HepG2 (cell line): ENCODE measurements at regions not wholly inside any gene's neighbourhood (a gene's known extent, or its start where the extent isn't known, plus 50 kb on each side); places are given as distances from the start of the nearest gene placed in this dataset.

Experiments
- ATAC-seq: fragments of 200-7000 bp; cut with Tn5 transposase; 3 replicates; pipeline ENCODE4 v1.9.1; 2020; ENCODE audit warnings: mild to moderate bottlenecking, moderate library complexity
- BruUV-seq: library from RNA; stranded (reverse); fragments of 400-500 nt; replicated peaks from 2 replicates; lab custom pipeline; 2021; lab: Mats Ljungman, UMichigan
- CTCF ChIA-PET: fragments of 300-600 bp; formaldehyde crosslinking; extraction: SDS; loops from one replicate; lab custom pipeline; 2021; ENCODE audit warnings: low total read pairs, inconsistent platforms, low intra/inter-chr PET ratio; lab: Yijun Ruan, JAX
- POLR2A ChIA-PET: fragments of 350-600 bp; sonication (Branson Sonifier 250); formaldehyde crosslinking; loops from one replicate; lab custom pipeline; 2020; ENCODE audit warnings: antibody characterized with exemption, inconsistent platforms; lab: Yijun Ruan, JAX
- DNase-seq: peaks from one replicate; pipeline ENCODE4 v3.0.0-alpha.2; 2015; ENCODE audit warnings: low spot score
- FAIRE-seq: peaks from 3 replicates; lab custom pipeline; 2011; peaks lifted over from hg19 to GRCh38; lab: Jason Lieb, UNC
- H2AFZ ChIP-seq: one replicate; pipeline ENCODE4 v1.6.1; 2011; ENCODE audit warnings: low read length, inconsistent platforms
- H3K27ac ChIP-seq: fragments of 300-600 bp; 3 replicates; pipeline ENCODE4 v1.8.0; 2011; ENCODE audit warnings: mixed run types, mild to moderate bottlenecking, mixed read lengths, low read length, inconsistent platforms; ENCODE audit not compliant: insufficient read depth; ENCODE audit errors: extremely low read length
- H3K27me3 ChIP-seq, 2 experiments: fragments of 200-600 bp in 1 of 2; 2 replicates in 1 of 2; 3 replicates in 1 of 2; pipeline versions ENCODE4 v1.6.0 to v1.8.0; 2011; ENCODE audit warnings: low read length in 2 of 2, mild to moderate bottlenecking in 2 of 2, moderate library complexity in 2 of 2, inconsistent platforms in 1 of 2; ENCODE audit not compliant: insufficient read depth in 2 of 2, control insufficient read depth in 1 of 2
- H3K36me3 ChIP-seq, 2 experiments: fragments of 200-600 bp in 1 of 2; replicated peaks in 1 of 2; 2 replicates in 1 of 2; 3 replicates in 1 of 2; pipeline versions ENCODE4 v1.5.1 to v1.8.0; 2011; ENCODE audit warnings: low read length in 2 of 2, inconsistent platforms in 1 of 2; ENCODE audit not compliant: insufficient read depth in 2 of 2, control insufficient read depth in 1 of 2
- H3K4me1 ChIP-seq: 2 replicates; pipeline ENCODE4 v1.5.1; 2012; ENCODE audit warnings: low read length, inconsistent platforms; ENCODE audit not compliant: insufficient read depth
- H3K4me2 ChIP-seq: 2 replicates; pipeline ENCODE4 v1.6.0; 2011; ENCODE audit warnings: low read depth, low read length, inconsistent platforms
- H3K4me3 ChIP-seq, 3 experiments: fragments of 200-600 bp in 1 of 3; sonication (generic), shearing (Covaris generic) in 1 of 3; replicated peaks in 1 of 3; 2 replicates each; pipeline ENCODE4 v1.5.1; 2011 to 2016; ENCODE audit warnings: low read length in 3 of 3, inconsistent platforms in 2 of 3, low read depth in 2 of 3, mild to moderate bottlenecking in 2 of 3, control low read depth in 1 of 3, mixed read lengths in 1 of 3; ENCODE audit not compliant: insufficient read depth in 1 of 3
- H3K79me2 ChIP-seq: one replicate; pipeline ENCODE4 v1.6.1; 2011; ENCODE audit warnings: low read length, inconsistent platforms; ENCODE audit not compliant: insufficient read depth
- H3K9ac ChIP-seq: 2 replicates; pipeline ENCODE4 v1.6.0; 2011; ENCODE audit warnings: mild to moderate bottlenecking, low read depth, low read length, inconsistent platforms; ENCODE audit not compliant: insufficient read depth
- H3K9me3 ChIP-seq: 2 replicates; pipeline ENCODE4 v1.5.1; 2012; ENCODE audit warnings: mild to moderate bottlenecking, low read length
- H4K20me1 ChIP-seq: 2 replicates; pipeline ENCODE4 v1.6.0; 2011; ENCODE audit warnings: inconsistent platforms, mild to moderate bottlenecking, low read length, moderate library complexity; ENCODE audit not compliant: insufficient read depth
- CREB1 ChIP-seq, 2 experiments: fragments of 450-650 bp in 1 of 2; IDR thresholded peaks; 2 replicates each; pipeline ENCODE4 v1.6.1; 2016 to 2017; ENCODE audit warnings: control low read depth in 1 of 2, mild to moderate bottlenecking in 1 of 2, missing compliant biosample characterization in 1 of 2, missing genetic modification characterization in 1 of 2
- ELF3 ChIP-seq: IDR thresholded peaks from 2 replicates; pipeline ENCODE4 v1.6.1; 2016; ENCODE audit warnings: missing genetic modification reagents, missing compliant biosample characterization
- HOXA9 ChIP-seq: sonication (generic); formaldehyde crosslinking; IDR thresholded peaks from 2 replicates; pipeline ENCODE4 v1.8.1; 2022; ENCODE audit warnings: missing genetic modification reagents, mild to moderate bottlenecking, moderate library complexity, borderline replicate concordance
- KLF12 ChIP-seq: sonication (generic); formaldehyde crosslinking; IDR thresholded peaks from 2 replicates; pipeline ENCODE4 v1.4.0; 2020; ENCODE audit warnings: missing genetic modification reagents, borderline replicate concordance
- RBFOX2 ChIP-seq: fragments of 200-400 bp; formaldehyde crosslinking; IDR thresholded peaks from 2 replicates; pipeline ENCODE4 v1.6.1; 2017; ENCODE audit warnings: low read depth, mild to moderate bottlenecking, low read length
- SATB2 ChIP-seq: sonication (generic); formaldehyde crosslinking; IDR thresholded peaks from 2 replicates; pipeline ENCODE4 v1.5.0; 2020; ENCODE audit warnings: missing genetic modification reagents
- TCF7 ChIP-seq: sonication (generic); IDR thresholded peaks from 2 replicates; pipeline ENCODE4 v1.6.1; 2016; ENCODE audit warnings: antibody characterized with exemption, low read depth
- ZFP1 ChIP-seq: IDR thresholded peaks from 2 replicates; pipeline ENCODE4 v1.6.1; 2016
- ZNF224 ChIP-seq: sonication (generic); formaldehyde crosslinking; IDR thresholded peaks from 2 replicates; pipeline ENCODE4 v1.5.0; 2020; ENCODE audit warnings: mild to moderate bottlenecking, missing genetic modification reagents
- ZNF788 ChIP-seq: sonication (generic); formaldehyde crosslinking; IDR thresholded peaks from 2 replicates; pipeline ENCODE4 v1.5.0; 2020; ENCODE audit warnings: mild to moderate bottlenecking, missing genetic modification reagents, borderline replicate concordance
- ZNF83 ChIP-seq: sonication (generic); formaldehyde crosslinking; IDR thresholded peaks from 2 replicates; pipeline ENCODE4 v1.4.0; 2020; ENCODE audit warnings: missing genetic modification reagents, mild to moderate bottlenecking, borderline replicate concordance
- WGBS: methylation state at CpG from one replicate; pipeline ENCODE4 v1.1.6; 2017; ENCODE audit warnings: low lambda C conversion rate; 5-methylcytosine and 5-hydroxymethylcytosine counted together
- in situ Hi-C: cut with HindIII; loops from 2 replicates; pipeline ENCODE4 v1.10.0; 2017; ENCODE audit warnings: low pct_unique_long_range_greater_than_20kb; ENCODE audit not compliant: extremely low pct_ligation_motif_present
- intact Hi-C: fragments of 100-400 bp; cut with micrococcal nuclease; formaldehyde crosslinking; loops from one replicate; pipeline ENCODE4 v1.10.0; 2022; ENCODE audit not compliant: unreplicated experiment
- TF ChIP-seq, protein P1 (sequence below): IDR thresholded peaks from 2 replicates; pipeline ENCODE4 v1.6.1; 2012; ENCODE audit warnings: low read length, improper control_type of control experiment
- TF ChIP-seq, protein P2 (sequence below): sonication (generic); formaldehyde crosslinking; IDR thresholded peaks from 2 replicates; pipeline ENCODE4 v1.5.1; 2020; ENCODE audit warnings: mild to moderate bottlenecking, missing genetic modification reagents, moderate library complexity
- TF ChIP-seq, protein P3 (sequence below): sonication (generic); formaldehyde crosslinking; IDR thresholded peaks from 2 replicates; pipeline ENCODE4 v1.5.0; 2020; ENCODE audit warnings: missing genetic modification reagents, mild to moderate bottlenecking, borderline replicate concordance

DNA sequence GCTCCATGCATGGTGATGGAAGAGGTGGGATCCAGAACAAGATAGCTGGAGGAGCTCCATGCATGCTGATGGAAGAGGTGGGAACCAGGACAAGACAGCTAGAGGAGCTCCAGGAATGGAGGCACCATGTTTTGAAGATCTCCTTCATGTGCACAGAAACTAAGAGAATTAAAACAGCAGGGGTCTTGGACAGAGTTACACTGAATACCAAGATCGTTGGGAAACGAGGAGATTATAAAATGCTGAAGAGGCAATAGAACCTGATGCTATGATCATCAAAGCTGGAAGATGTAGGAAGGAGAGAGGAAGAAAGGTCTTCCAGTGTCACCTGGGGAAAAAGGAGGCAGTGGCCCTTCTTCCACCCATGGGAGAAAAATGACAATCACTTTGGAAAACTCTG lies 193.6 kb upstream of the PFKP start:
- DNase-seq, result no peak
- Histone ChIP-seq H3K9me3 (no peaks in the 10 kb centered on the region), H2AFZ (no peak overlapping the region), H3K9ac (no peak overlapping the region), H3K4me2 (no peak overlapping the region), H4K20me1 (no peaks in the 10 kb centered on the region), H3K27ac (no peak overlapping the region), H3K79me2 (no peaks in the 10 kb centered on the region), H3K4me3 (no peak overlapping the region), H3K4me1 (no peaks in the 10 kb centered on the region), H3K36me3 (no peaks in the 10 kb centered on the region), H3K27me3 (peaks cover 0 to under 1% of the 10 kb centered on the region in 2 experiments; a peak in 2 of 5 replicates)
- ChIA-PET CTCF (no interaction called here), POLR2A (no interaction called here)
- no peak for ATAC-seq
- intact Hi-C loops (no loop called here), in situ Hi-C loops (no loop called here)
- FAIRE-seq, result no peak
- WGBS, result 0% methylated on average over 2 of the region's 2 CpGs
- no TSS peak for BruUV-seq
- no peak for TF ChIP-seq RBFOX2
- no peak for TF ChIP-seq SATB2 (CRISPR knock-in tag)
- TF ChIP-seq, protein P1, sequence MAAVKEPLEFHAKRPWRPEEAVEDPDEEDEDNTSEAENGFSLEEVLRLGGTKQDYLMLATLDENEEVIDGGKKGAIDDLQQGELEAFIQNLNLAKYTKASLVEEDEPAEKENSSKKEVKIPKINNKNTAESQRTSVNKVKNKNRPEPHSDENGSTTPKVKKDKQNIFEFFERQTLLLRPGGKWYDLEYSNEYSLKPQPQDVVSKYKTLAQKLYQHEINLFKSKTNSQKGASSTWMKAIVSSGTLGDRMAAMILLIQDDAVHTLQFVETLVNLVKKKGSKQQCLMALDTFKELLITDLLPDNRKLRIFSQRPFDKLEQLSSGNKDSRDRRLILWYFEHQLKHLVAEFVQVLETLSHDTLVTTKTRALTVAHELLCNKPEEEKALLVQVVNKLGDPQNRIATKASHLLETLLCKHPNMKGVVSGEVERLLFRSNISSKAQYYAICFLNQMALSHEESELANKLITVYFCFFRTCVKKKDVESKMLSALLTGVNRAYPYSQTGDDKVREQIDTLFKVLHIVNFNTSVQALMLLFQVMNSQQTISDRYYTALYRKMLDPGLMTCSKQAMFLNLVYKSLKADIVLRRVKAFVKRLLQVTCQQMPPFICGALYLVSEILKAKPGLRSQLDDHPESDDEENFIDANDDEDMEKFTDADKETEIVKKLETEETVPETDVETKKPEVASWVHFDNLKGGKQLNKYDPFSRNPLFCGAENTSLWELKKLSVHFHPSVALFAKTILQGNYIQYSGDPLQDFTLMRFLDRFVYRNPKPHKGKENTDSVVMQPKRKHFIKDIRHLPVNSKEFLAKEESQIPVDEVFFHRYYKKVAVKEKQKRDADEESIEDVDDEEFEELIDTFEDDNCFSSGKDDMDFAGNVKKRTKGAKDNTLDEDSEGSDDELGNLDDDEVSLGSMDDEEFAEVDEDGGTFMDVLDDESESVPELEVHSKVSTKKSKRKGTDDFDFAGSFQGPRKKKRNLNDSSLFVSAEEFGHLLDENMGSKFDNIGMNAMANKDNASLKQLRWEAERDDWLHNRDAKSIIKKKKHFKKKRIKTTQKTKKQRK, result no peak
- no peak for TF ChIP-seq ZFP1 (CRISPR knock-in tag)
- TF ChIP-seq KLF12 (CRISPR knock-in tag), result no peak

DNA sequence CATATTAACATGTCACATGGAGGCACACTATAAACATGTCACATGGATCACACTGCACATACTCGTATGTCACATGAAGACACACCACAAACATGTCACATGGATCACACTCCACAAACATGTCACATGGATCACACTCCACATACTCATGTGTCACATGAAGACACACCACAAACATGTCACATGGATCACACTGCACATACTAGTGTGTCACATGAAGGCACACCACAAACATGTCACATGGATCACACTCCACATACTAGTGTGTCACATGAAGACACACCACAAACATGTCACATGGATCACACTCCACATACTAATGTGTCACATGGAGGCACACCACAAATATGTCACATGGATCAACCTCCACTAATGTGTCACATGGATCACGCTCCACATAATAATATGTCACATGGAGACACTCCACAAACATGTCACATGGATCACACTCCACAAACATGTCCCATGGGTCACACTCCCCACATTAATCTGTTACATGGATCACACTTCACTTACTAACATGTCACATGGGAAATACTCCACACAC lies 195.6 kb upstream of the PFKP start:
- Histone ChIP-seq H3K27ac (no peak overlapping the region), H4K20me1 (no peaks in the 10 kb centered on the region), H3K4me3 (no peak overlapping the region), H2AFZ (no peak overlapping the region), H3K27me3 (peaks cover 0 to 4% of the 10 kb centered on the region in 2 experiments; a peak in 3 of 5 replicates), H3K9me3 (no peaks in the 10 kb centered on the region), H3K9ac (no peak overlapping the region), H3K4me2 (no peak overlapping the region), H3K79me2 (no peaks in the 10 kb centered on the region), H3K4me1 (no peaks in the 10 kb centered on the region), H3K36me3 (no peaks in the 10 kb centered on the region)
- BruUV-seq, result no TSS peak
- POLR2A ChIA-PET, result no interaction called here
- 0% methylated on average over 2 of the region's 2 CpGs for WGBS
- no peak for FAIRE-seq
- DNase-seq, result no peak
- intact Hi-C loops (no loop called here), in situ Hi-C loops (no loop called here)
- CTCF ChIA-PET, result no interaction called here
- ATAC-seq, result no peak
- TF ChIP-seq TCF7 (no peak), ZNF83 (CRISPR knock-in tag) (no peak), CREB1 (IDR thresholded peaks at IDR 0.05) (peak; percentile 17; the same call in 1 of the 2 replicates), CREB1 (CRISPR knock-in tag; IDR thresholded peaks at IDR 0.05) (no peak), ZNF224 (CRISPR knock-in tag) (no peak), ELF3 (CRISPR knock-in tag) (no peak), HOXA9 (CRISPR knock-in tag) (no peak), ZNF788 (CRISPR knock-in tag) (no peak)
- TF ChIP-seq, protein P2, sequence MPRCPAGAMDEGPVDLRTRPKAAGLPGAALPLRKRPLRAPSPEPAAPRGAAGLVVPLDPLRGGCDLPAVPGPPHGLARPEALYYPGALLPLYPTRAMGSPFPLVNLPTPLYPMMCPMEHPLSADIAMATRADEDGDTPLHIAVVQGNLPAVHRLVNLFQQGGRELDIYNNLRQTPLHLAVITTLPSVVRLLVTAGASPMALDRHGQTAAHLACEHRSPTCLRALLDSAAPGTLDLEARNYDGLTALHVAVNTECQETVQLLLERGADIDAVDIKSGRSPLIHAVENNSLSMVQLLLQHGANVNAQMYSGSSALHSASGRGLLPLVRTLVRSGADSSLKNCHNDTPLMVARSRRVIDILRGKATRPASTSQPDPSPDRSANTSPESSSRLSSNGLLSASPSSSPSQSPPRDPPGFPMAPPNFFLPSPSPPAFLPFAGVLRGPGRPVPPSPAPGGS (CRISPR knock-in tag), result no peak
- TF ChIP-seq, protein P3, sequence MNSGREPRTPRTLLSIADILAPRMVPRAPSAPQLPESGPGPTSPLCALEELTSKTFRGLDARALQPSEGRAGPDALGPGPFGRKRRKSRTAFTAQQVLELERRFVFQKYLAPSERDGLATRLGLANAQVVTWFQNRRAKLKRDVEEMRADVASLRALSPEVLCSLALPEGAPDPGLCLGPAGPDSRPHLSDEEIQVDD (CRISPR knock-in tag), result no peak
